ENCODE measurements at regions not wholly inside any gene's neighbourhood (a gene's known extent, or its start where the extent isn't known, plus 50 kb on each side); places are given as distances from the start of the nearest gene placed in this dataset.
A peak's percentile ranks its signal among the peaks of the same experiment; 100 is the strongest.

- no peak overlapping the region for H3K9ac ChIP-seq (ENCODE audit: insufficient read depth in 1 of 2, low read depth in 2 of 2, low read length in 2 of 2)
- CTCF ChIA-PET (ENCODE audit: low intra/inter-chr PET ratio): no interaction called here
- H3K79me2 ChIP-seq (ENCODE audit: control insufficient read depth, insufficient read depth, low read length): no peaks in the 10 kb centered on the region
- no peaks in the 10 kb centered on the region for H3K9me3 ChIP-seq (replicated peaks; ENCODE audit: control insufficient read depth, insufficient read depth, low read depth, low read length)
- 0% methylated on average over 5 of the region's 5 CpGs for WGBS (ENCODE audit: insufficient coverage, low coverage, missing lambda C conversion rate)
- no peak overlapping the region for H2AFZ ChIP-seq (ENCODE audit: low read depth, low read length)
- no TSS peak for BruUV-seq (replicated peaks)
- in situ Hi-C loops (cut with MboI): no loop called here
- no peak overlapping the region for H3K4me3 ChIP-seq
- TF ChIP-seq CLOCK (CRISPR knock-in tag; IDR thresholded peaks at IDR 0.05; ENCODE audit: borderline replicate concordance): no peak
- TF ChIP-seq CREBBP (IDR thresholded peaks at IDR 0.05; ENCODE audit: low read depth, low read length): peak; percentile 33
- H3K4me1 ChIP-seq (replicated peaks in 1 of 2; ENCODE audit: control insufficient read depth in 2 of 2, insufficient read depth in 2 of 2, low read length in 2 of 2): no peaks in the 10 kb centered on the region
- no peaks in the 10 kb centered on the region for H3K9me1 ChIP-seq (ENCODE audit: control insufficient read depth, insufficient read depth, low read length)
- H3K27ac ChIP-seq (ENCODE audit: extremely low read depth, low read depth, low read length): no peak overlapping the region
- ATAC-seq (no peak), DNase-seq (ENCODE audit: extremely low read depth in 1 of 4, low spot score in 3 of 4) (no peak), FAIRE-seq (no peak)
- intact Hi-C loops (cut with micrococcal nuclease): no loop called here
- POLR2A ChIA-PET: interaction anchor here (1.1 to 1.3 kb wide), 2 partner anchors 10 to 12 kb away, joined by 3 read pairs; no protein-coding TSS in a partner anchor
- no peak overlapping the region for H3K4me2 ChIP-seq (ENCODE audit: insufficient read depth, low read length)
- H3K27me3 ChIP-seq (ENCODE audit: control insufficient read depth in 2 of 2, insufficient read depth in 2 of 2, low read length in 2 of 2): peaks cover 4 to 41% of the 10 kb centered on the region in 2 experiments; a peak in 4 of 5 replicates
- H4K20me1 ChIP-seq (replicated peaks; ENCODE audit: control insufficient read depth, insufficient read depth, low read length): 0 out of 2 replicates have a peak, but pooled peaks cover 4% of the 10 kb centered on the region
- H3K36me3 ChIP-seq (ENCODE audit: control insufficient read depth, insufficient read depth, low read length): no peaks in the 10 kb centered on the region
Observed at GRCh38 chr21:32185726-32186125, 93.1 kb downstream of the MIS18A start.

- in situ Hi-C loops (cut with MboI): no loop called here
- Histone ChIP-seq H3K27ac (ENCODE audit: extremely low read depth, low read depth, low read length) (no peak overlapping the region), H3K9me1 (ENCODE audit: control insufficient read depth, insufficient read depth, low read length) (no peaks in the 10 kb centered on the region), H3K4me1 (replicated peaks in 1 of 2; ENCODE audit: control insufficient read depth in 2 of 2, insufficient read depth in 2 of 2, low read length in 2 of 2) (no peaks in the 10 kb centered on the region), H3K79me2 (ENCODE audit: control insufficient read depth, insufficient read depth, low read length) (no peaks in the 10 kb centered on the region), H3K9ac (ENCODE audit: insufficient read depth in 1 of 2, low read depth in 2 of 2, low read length in 2 of 2) (no peak overlapping the region), H3K27me3 (ENCODE audit: control insufficient read depth in 2 of 2, insufficient read depth in 2 of 2, low read length in 2 of 2) (peaks cover 4 to 36% of the 10 kb centered on the region in 2 experiments; a peak in 4 of 5 replicates), H3K4me3 (no peak overlapping the region), H3K4me2 (ENCODE audit: insufficient read depth, low read length) (no peak overlapping the region), H4K20me1 (replicated peaks; ENCODE audit: control insufficient read depth, insufficient read depth, low read length) (0 out of 2 replicates have a peak, but pooled peaks cover 4% of the 10 kb centered on the region), H2AFZ (ENCODE audit: low read depth, low read length) (no peak overlapping the region), H3K36me3 (ENCODE audit: control insufficient read depth, insufficient read depth, low read length) (no peaks in the 10 kb centered on the region), H3K9me3 (replicated peaks; ENCODE audit: control insufficient read depth, insufficient read depth, low read depth, low read length) (no peaks in the 10 kb centered on the region)
- FAIRE-seq: no peak
- ChIA-PET CTCF (ENCODE audit: low intra/inter-chr PET ratio) (no interaction called here), POLR2A (no interaction called here)
- intact Hi-C loops (cut with micrococcal nuclease): no loop called here
- DNase-seq (ENCODE audit: extremely low read depth in 1 of 4, low spot score in 3 of 4): no peak
- WGBS (ENCODE audit: insufficient coverage, low coverage, missing lambda C conversion rate): 4% methylated on average over 2 of the region's 2 CpGs
- no TSS peak for BruUV-seq (replicated peaks)
- TF ChIP-seq ZNF263 (CRISPR knock-in tag; IDR thresholded peaks at IDR 0.05; ENCODE audit: borderline replicate concordance) (peak; percentile 50; the same call in 1 of the 2 replicates), ARID1B (IDR thresholded peaks at IDR 0.05) (no peak), KDM5B (IDR thresholded peaks at IDR 0.05; ENCODE audit: insufficient replicate concordance, low read depth, low read length) (no peak)
- TF ChIP-seq, protein P1, sequence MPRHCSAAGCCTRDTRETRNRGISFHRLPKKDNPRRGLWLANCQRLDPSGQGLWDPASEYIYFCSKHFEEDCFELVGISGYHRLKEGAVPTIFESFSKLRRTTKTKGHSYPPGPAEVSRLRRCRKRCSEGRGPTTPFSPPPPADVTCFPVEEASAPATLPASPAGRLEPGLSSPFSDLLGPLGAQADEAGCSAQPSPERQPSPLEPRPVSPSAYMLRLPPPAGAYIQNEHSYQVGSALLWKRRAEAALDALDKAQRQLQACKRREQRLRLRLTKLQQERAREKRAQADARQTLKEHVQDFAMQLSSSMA (CRISPR knock-in tag; IDR thresholded peaks at IDR 0.05): no peak
- no peak for ATAC-seq
Observed at GRCh38 chr21:32185103-32185502, 93.7 kb downstream of the MIS18A start.
